Ishikawa (cell line): ENCODE measurements at regions not wholly inside any gene's neighbourhood (a gene's known extent, or its start where the extent isn't known, plus 50 kb on each side); places are given as distances from the start of the nearest gene placed in this dataset.

Source experiments
- CEBPB ChIP-seq: IDR thresholded peaks from 2 replicates; pipeline ENCODE4 v1.6.1; 2012
- CREB1 ChIP-seq: IDR thresholded peaks from 2 replicates; pipeline ENCODE4 v1.6.1; 2012; ENCODE audit warnings: low read depth
- EGR1 ChIP-seq: IDR thresholded peaks from 2 replicates; pipeline ENCODE4 v1.6.1; 2012
- EP300 ChIP-seq: IDR thresholded peaks from 2 replicates; pipeline ENCODE4 v1.6.1; 2012; ENCODE audit warnings: borderline replicate concordance
- FOXM1 ChIP-seq: IDR thresholded peaks from 2 replicates; pipeline ENCODE4 v1.6.1; 2012; ENCODE audit warnings: low read depth, borderline replicate concordance
- NFIC ChIP-seq: IDR thresholded peaks from 2 replicates; pipeline ENCODE4 v1.6.1; 2012
- RAD21 ChIP-seq: IDR thresholded peaks from 2 replicates; pipeline ENCODE4 v1.6.1; 2012; ENCODE audit warnings: low read depth
- TAF1 ChIP-seq: IDR thresholded peaks from 2 replicates; pipeline ENCODE4 v1.6.1; 2012; ENCODE audit warnings: low read depth, mild to moderate bottlenecking
- TCF12 ChIP-seq: IDR thresholded peaks from 2 replicates; pipeline ENCODE4 v1.6.1; 2012; ENCODE audit warnings: low read depth
- TEAD4 ChIP-seq: IDR thresholded peaks from 2 replicates; pipeline ENCODE4 v1.6.1; 2012
- YY1 ChIP-seq: IDR thresholded peaks from 2 replicates; pipeline ENCODE4 v1.6.1; 2012; ENCODE audit warnings: low read depth
- ZBTB7A ChIP-seq: IDR thresholded peaks from 2 replicates; pipeline ENCODE4 v1.6.1; 2012; ENCODE audit warnings: low read depth
- TF ChIP-seq, protein P1 (sequence below): IDR thresholded peaks from 2 replicates; pipeline ENCODE4 v1.6.1; 2012; ENCODE audit warnings: low read depth, mild to moderate bottlenecking
- TF ChIP-seq, protein P2 (sequence below): IDR thresholded peaks from 2 replicates; pipeline ENCODE4 v1.6.1; 2012
- TF ChIP-seq, protein P3 (sequence below): IDR thresholded peaks from 2 replicates; pipeline ENCODE4 v1.6.1; 2012

DNA sequence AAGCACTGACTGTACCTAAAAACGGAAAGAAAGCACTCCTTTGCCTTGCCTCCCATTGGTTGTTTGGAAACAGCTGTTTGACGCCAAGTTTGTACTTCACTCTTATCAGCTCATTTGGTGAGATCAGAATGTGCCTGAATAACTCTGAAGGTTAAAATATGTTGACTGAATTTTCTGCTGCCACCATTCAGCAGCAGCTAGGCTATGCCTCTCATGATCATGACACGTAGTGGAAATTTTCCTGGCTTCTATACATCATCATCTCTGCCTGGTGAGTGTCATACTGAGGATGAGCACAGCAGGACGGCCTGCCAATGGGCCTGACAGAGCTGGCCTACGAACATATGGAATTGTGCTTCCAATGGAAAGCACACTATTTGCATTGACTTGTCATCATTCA lies 704.9 kb upstream of the CITED2 start:
- TF ChIP-seq EP300, result no peak
- TF ChIP-seq, protein P1, sequence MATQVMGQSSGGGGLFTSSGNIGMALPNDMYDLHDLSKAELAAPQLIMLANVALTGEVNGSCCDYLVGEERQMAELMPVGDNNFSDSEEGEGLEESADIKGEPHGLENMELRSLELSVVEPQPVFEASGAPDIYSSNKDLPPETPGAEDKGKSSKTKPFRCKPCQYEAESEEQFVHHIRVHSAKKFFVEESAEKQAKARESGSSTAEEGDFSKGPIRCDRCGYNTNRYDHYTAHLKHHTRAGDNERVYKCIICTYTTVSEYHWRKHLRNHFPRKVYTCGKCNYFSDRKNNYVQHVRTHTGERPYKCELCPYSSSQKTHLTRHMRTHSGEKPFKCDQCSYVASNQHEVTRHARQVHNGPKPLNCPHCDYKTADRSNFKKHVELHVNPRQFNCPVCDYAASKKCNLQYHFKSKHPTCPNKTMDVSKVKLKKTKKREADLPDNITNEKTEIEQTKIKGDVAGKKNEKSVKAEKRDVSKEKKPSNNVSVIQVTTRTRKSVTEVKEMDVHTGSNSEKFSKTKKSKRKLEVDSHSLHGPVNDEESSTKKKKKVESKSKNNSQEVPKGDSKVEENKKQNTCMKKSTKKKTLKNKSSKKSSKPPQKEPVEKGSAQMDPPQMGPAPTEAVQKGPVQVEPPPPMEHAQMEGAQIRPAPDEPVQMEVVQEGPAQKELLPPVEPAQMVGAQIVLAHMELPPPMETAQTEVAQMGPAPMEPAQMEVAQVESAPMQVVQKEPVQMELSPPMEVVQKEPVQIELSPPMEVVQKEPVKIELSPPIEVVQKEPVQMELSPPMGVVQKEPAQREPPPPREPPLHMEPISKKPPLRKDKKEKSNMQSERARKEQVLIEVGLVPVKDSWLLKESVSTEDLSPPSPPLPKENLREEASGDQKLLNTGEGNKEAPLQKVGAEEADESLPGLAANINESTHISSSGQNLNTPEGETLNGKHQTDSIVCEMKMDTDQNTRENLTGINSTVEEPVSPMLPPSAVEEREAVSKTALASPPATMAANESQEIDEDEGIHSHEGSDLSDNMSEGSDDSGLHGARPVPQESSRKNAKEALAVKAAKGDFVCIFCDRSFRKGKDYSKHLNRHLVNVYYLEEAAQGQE, result no peak
- no peak for TF ChIP-seq NFIC
- no peak for TF ChIP-seq CEBPB
- TF ChIP-seq, protein P2, sequence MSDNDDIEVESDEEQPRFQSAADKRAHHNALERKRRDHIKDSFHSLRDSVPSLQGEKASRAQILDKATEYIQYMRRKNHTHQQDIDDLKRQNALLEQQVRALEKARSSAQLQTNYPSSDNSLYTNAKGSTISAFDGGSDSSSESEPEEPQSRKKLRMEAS, result no peak
- no peak for TF ChIP-seq YY1
- TF ChIP-seq ZBTB7A, result no peak
- TF ChIP-seq TAF1, result no peak
- TF ChIP-seq FOXM1, result no peak

DNA sequence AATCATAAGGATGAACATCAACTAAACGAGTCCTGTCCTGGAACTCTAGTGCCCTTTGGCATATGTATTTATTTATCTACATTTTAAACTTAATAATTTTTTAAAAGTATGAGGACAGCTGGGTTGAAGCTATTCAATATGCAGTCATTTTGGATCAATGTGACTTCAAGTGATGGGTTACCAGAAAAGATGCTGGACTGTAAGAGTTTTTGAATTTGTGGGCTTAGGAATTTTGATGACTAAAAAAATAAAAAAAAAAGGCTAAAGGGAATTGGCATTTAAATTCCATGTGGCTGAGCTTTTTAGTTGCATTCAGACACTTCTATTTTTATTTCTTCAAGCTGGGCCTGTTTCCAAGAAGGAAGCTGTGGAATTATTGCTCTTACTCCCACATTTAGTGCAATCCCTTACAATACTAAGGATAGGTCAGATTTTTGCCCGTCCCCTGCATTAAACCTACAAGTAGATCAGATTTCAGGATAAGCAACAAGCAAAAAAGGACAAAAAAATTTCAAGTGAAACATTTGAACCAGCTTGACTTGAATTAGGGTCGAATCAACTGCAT lies 704.2 kb upstream of the CITED2 start:
- 0 out of 2 replicates have a peak, but pooled peaks have one; percentile 12 for TF ChIP-seq NFIC
- TF ChIP-seq, protein P2, result no peak

DNA sequence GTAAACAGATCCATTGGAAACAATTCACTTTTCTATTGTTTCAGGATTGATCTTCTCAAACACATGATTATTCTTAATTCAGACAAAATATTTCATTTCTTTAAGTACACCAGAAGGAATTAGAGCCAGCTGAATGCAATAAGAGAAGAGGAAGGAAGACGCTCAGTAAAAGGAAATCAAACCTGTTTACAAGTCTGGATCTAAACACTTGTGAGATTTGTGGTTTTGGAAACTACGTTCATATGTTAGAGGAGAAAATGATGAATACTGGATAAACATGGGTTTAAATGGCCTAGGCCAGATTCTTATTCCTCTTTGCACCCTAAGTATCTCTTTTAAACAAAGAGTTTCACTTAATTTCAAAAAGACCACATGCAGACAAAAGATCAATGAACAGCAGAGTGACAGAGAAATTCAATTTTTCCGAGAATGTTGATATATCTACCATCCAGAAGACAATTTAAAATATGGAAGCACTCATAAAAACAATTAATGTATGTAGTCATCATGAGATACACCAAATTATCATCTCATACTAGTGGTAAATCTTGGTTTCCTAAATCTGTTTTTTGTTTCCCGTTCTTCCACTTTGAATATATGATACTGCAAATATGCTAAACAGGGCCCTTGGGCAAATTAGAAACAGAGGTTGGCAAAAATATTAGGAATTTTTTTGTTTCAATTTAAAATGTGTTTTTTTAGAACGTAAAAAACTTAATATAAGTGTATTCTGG lies 703.5 kb upstream of the CITED2 start:
- no peak for TF ChIP-seq TAF1
- TF ChIP-seq TEAD4, result no peak
- no peak for TF ChIP-seq EP300
- TF ChIP-seq EGR1, result no peak
- no peak for TF ChIP-seq YY1
- no peak for TF ChIP-seq CREB1
- TF ChIP-seq RAD21, result no peak
- TF ChIP-seq, protein P1, result no peak
- TF ChIP-seq FOXM1, result no peak
- TF ChIP-seq, protein P2, result no peak
- TF ChIP-seq CEBPB, result no peak
- no peak for TF ChIP-seq NFIC
- TF ChIP-seq ZBTB7A, result no peak
- TF ChIP-seq, protein P3, sequence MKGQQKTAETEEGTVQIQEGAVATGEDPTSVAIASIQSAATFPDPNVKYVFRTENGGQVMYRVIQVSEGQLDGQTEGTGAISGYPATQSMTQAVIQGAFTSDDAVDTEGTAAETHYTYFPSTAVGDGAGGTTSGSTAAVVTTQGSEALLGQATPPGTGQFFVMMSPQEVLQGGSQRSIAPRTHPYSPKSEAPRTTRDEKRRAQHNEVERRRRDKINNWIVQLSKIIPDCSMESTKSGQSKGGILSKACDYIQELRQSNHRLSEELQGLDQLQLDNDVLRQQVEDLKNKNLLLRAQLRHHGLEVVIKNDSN, result no peak
- TF ChIP-seq TCF12, result no peak

DNA sequence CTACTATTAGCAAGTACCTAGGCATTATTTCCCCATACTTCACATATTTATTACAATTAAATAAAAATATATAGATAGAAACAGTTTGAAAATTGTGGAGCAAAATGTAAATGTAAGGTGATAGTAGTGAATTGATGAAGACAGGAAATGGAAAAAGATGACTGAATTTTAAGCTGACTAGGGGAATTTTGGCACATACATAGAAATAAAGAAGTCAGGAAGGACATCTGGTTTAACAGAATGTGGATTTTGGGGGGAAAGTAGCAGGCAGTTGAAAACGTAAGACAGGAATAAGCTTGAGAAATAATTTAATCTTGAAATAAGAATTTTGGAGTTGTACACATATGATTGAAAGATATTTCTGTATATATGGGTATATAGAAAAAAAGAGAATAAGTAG lies 701.7 kb upstream of the CITED2 start:
- TF ChIP-seq FOXM1 (no peak), CREB1 (no peak), RAD21 (no peak), NFIC (no peak), YY1 (no peak), EP300 (no peak), TEAD4 (no peak), CEBPB (no peak), TAF1 (no peak), EGR1 (no peak), ZBTB7A (no peak), TCF12 (no peak)
- TF ChIP-seq, protein P2, result no peak
- TF ChIP-seq, protein P3, result no peak
- TF ChIP-seq, protein P1, result no peak
